Sigmoid colon (tissue), 6 donors: ENCODE measurements at regions not wholly inside any gene's neighbourhood (a gene's known extent, or its start where the extent isn't known, plus 50 kb on each side); places are given as distances from the start of the nearest gene placed in this dataset.

ENCODE experiments used
- DNase-seq: peaks from one replicate; pipeline ENCODE4 v3.0.0-alpha.2; 2019
- H3K27ac ChIP-seq, 4 donors: fragments of 200-600 bp; sonication (generic); one replicate each; pipeline ENCODE4 v1.5.1; 2016 to 2019; ENCODE audit warnings: mild to moderate bottlenecking in 1 of 4
- H3K27me3 ChIP-seq, 3 donors: fragments of 200-600 bp; sonication (generic); one replicate each; pipeline ENCODE4 v1.5.1; 2019; ENCODE audit warnings: mild to moderate bottlenecking in 1 of 3
- H3K36me3 ChIP-seq, 4 donors: fragments of 200-600 bp; sonication (generic); one replicate each; pipeline ENCODE4 v1.5.1; 2016 to 2019
- H3K4me1 ChIP-seq, 4 donors: fragments of 200-600 bp; sonication (generic); one replicate each; pipeline ENCODE4 v1.5.1; 2017 to 2019
- H3K4me3 ChIP-seq, 4 donors: fragments of 200-600 bp; sonication (generic); one replicate each; pipeline ENCODE4 v1.5.1; 2017 to 2019; ENCODE audit warnings: mild to moderate bottlenecking in 2 of 4, moderate library complexity in 1 of 4
- H3K9me3 ChIP-seq, 4 donors: fragments of 200-600 bp in 3 of 4; sonication (generic) in 3 of 4; one replicate each; pipeline versions ENCODE4 v1.5.1 to v1.6.1; 2013 to 2019
- CTCF ChIP-seq, 4 experiments: fragments of 450-650 bp in 3 of 4; fragments of 200-600 bp in 1 of 4; IDR thresholded peaks; one replicate each; pipeline ENCODE4 v1.5.1; 2016 to 2019; ENCODE audit warnings: antibody characterized with exemption in 4 of 4, mild to moderate bottlenecking in 3 of 4, moderate library complexity in 2 of 4
- EP300 ChIP-seq, 4 donors: sonication (generic); formaldehyde crosslinking; IDR thresholded peaks; one replicate each; pipeline ENCODE4 v1.6.1; 2017; ENCODE audit warnings: antibody characterized with exemption in 4 of 4
- POLR2A ChIP-seq, 2 donors: fragments of 450-650 bp; IDR thresholded peaks; one replicate each; pipeline ENCODE4 v1.6.1; 2016; ENCODE audit warnings: antibody characterized with exemption in 2 of 2, mild to moderate bottlenecking in 2 of 2, moderate library complexity in 2 of 2
- POLR2AphosphoS5 ChIP-seq, 4 donors: sonication (generic); formaldehyde crosslinking; IDR thresholded peaks; one replicate each; pipeline ENCODE4 v1.6.1; 2017; ENCODE audit warnings: antibody characterized with exemption in 4 of 4
- WGBS, 2 donors: extraction: QIAGEN DNeasy Blood & Tissue Kit; methylation state at CpG; one replicate each; pipeline ENCODE4 v1.1.7; 2013; 5-methylcytosine and 5-hydroxymethylcytosine counted together
- intact Hi-C: fragments of 100-400 bp; cut with DNase I; formaldehyde crosslinking; loops from one replicate; pipeline ENCODE4 v1.15.1; 2023
- donor health status: healthy with polysubstance abuse.
- donor health status: healthy.

DNA sequence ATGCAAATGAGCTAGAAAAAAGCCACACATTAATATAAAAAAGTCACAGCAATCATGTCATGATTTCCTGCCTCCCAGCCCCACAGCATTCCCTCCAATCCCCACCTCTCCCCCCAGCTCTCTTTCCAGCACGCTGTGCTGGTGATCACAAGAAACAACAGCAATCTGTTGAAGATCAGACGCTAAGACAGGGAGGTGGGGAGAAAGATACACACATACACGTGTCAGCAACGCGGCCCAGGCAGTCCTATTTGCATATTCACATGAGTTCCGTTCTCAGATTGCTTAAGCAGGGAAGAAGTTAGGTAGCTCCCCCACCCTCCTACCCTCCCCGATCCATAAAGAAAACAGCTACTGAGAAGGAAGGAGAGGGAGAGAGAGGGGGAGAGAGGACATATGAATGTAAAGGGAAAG is 405.5 kb upstream of the PSMD7 start:
- WGBS, 2 donors = 0 to 1% methylated on average over 7 of the region's 7 CpGs
- Histone ChIP-seq H3K27me3 (peaks cover 0 to 19% (median 0%) of the 10 kb centered on the region in 3 donors), H3K27ac (peak overlapping the region in 2 of 4 donors; percentile 17 to 22), H3K4me1 (peaks cover 0 to 8% (median 0%) of the 10 kb centered on the region in 4 donors), H3K36me3 (no peaks in the 10 kb centered on the region), H3K4me3 (peak overlapping the region in 3 of 4 donors; percentile 17 to 25 (median 24)), H3K9me3 (no peaks in the 10 kb centered on the region)
- no peak for TF ChIP-seq POLR2A (IDR thresholded peaks at IDR 0.05)
- no peak for TF ChIP-seq EP300 (IDR thresholded peaks at IDR 0.05)
- no peak for TF ChIP-seq CTCF (IDR thresholded peaks at IDR 0.05)
- TF ChIP-seq POLR2AphosphoS5 (IDR thresholded peaks at IDR 0.05) = peak in 1 of 4 donors; percentile 25
- peak; percentile 74 for DNase-seq
- intact Hi-C loops = no loop called here

DNA sequence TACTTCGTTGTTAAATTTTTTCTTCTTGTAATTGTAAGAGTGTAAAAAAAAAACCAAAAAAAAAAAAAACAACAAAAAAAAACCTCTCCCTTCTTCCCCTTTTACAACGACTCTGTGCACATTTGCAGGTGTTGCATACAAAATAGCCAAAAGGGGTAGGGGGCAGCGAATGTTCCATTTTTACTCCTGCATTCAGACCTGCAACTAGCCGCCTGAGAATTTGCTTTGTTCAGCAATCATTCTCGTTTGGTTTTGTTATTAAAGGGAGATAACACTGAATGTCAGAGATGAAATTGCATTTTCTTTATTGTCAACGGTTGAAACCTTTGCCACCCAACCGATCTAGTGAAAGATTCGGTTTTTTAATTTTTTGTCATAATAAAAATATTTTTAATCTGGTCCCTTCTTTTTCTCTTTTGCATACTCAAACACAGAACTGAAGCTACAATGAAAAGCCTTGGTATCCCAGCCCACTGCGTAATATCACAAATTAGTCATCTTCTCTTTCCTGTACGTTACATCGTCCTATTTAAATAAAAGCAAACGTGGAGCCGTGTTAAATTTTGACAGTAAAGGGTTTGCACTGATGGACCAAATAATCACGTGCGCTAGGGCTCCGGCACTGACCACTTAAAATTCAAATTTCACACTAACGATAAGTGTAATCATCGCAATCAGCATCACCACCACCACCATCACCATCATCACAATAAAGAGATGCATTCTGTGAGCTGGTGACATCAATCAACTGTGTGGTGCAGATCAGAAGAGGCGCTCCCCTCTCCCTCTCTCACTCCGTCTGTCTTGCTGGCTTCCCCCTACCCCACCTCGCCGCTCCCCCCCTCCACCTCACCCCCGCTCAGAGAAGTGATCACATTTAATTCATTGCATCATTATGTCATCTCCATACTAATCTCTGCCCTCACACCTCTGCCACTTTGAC is 406.2 kb upstream of the PSMD7 start:
- peak overlapping the region in 2 of 4 donors; percentile 17 to 24 for H3K4me3 ChIP-seq
- TF ChIP-seq POLR2A (IDR thresholded peaks at IDR 0.05) (no peak), POLR2AphosphoS5 (IDR thresholded peaks at IDR 0.05) (no peak), EP300 (IDR thresholded peaks at IDR 0.05) (no peak), CTCF (IDR thresholded peaks at IDR 0.05) (no peak)
- DNase-seq = no peak
- H3K36me3 ChIP-seq = no peaks in the 10 kb centered on the region
- H3K9me3 ChIP-seq = no peaks in the 10 kb centered on the region
- peak overlapping the region in 2 of 4 donors; percentile 11 to 22 for H3K27ac ChIP-seq
- H3K27me3 ChIP-seq = peaks cover 0 to 19% (median 0%) of the 10 kb centered on the region in 3 donors
- intact Hi-C loops = no loop called here
- H3K4me1 ChIP-seq = peaks cover 0 to 8% (median 0%) of the 10 kb centered on the region in 4 donors
- 19 to 25% methylated on average over 23 of the region's 23 CpGs for WGBS, 2 donors

- H3K4me3 ChIP-seq = no peak overlapping the region
- intact Hi-C loops = no loop called here
- H3K9me3 ChIP-seq = no peaks in the 10 kb centered on the region
- H3K4me1 ChIP-seq = peaks cover 0 to 8% (median 0%) of the 10 kb centered on the region in 4 donors
- peak overlapping the region in 1 of 4 donors; percentile 44 for H3K27ac ChIP-seq
- peak; percentile 69 for DNase-seq
- 64 to 67% methylated on average over 13 of the region's 13 CpGs for WGBS, 2 donors
- TF ChIP-seq POLR2A (IDR thresholded peaks at IDR 0.05) = no peak
- peak in 1 of 4 donors; percentile 44 for TF ChIP-seq POLR2AphosphoS5 (IDR thresholded peaks at IDR 0.05)
- H3K27me3 ChIP-seq = peaks cover 0 to 19% (median 0%) of the 10 kb centered on the region in 3 donors
- no peaks in the 10 kb centered on the region for H3K36me3 ChIP-seq
Measured at GRCh38 chr16:73888840-73889490, 407.6 kb upstream of the PSMD7 start.

- no peak overlapping the region for H3K4me3 ChIP-seq
- no peaks in the 10 kb centered on the region for H3K36me3 ChIP-seq
- no peak for TF ChIP-seq POLR2A (IDR thresholded peaks at IDR 0.05)
- TF ChIP-seq POLR2AphosphoS5 (IDR thresholded peaks at IDR 0.05) = no peak
- TF ChIP-seq EP300 (IDR thresholded peaks at IDR 0.05) = no peak
- TF ChIP-seq CTCF (IDR thresholded peaks at IDR 0.05) = no peak
- intact Hi-C loops = no loop called here
- H3K4me1 ChIP-seq = peaks cover 0 to 8% (median 0%) of the 10 kb centered on the region in 4 donors
- H3K9me3 ChIP-seq = no peaks in the 10 kb centered on the region
- 40 to 43% methylated on average over 8 of the region's 8 CpGs for WGBS, 2 donors
- DNase-seq = no peak
- H3K27me3 ChIP-seq = peaks cover 0 to 19% (median 0%) of the 10 kb centered on the region in 3 donors
- no peak overlapping the region for H3K27ac ChIP-seq
Measured at GRCh38 chr16:73887911-73888310, 408.7 kb upstream of the PSMD7 start.

DNA sequence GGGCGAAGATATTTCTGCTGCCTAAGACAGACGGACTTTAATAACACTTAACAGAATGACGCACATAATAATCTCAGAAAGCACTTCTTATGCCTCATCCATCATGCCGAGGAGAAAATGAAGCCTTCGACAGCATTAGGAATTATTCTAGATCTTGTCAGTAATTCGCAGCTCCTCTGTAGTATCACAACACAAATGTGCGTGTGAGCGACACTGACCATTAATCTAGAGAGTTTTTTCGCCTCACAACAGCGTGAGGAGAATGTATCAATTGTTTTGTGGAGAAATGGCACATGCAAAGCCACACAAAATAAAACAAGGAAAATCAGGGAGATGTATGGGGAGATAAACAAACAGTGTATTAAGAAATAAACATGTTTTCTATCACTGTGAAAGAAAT is 410.2 kb upstream of the PSMD7 start:
- Histone ChIP-seq H3K4me1 (peaks cover 0 to 8% (median 0%) of the 10 kb centered on the region in 4 donors), H3K4me3 (no peak overlapping the region), H3K27ac (no peak overlapping the region), H3K27me3 (peaks cover 0 to 19% (median 0%) of the 10 kb centered on the region in 3 donors), H3K9me3 (no peaks in the 10 kb centered on the region), H3K36me3 (no peaks in the 10 kb centered on the region)
- DNase-seq = no peak
- intact Hi-C loops = no loop called here
- 89 to 90% methylated on average over 10 of the region's 10 CpGs for WGBS, 2 donors
- TF ChIP-seq POLR2AphosphoS5 (IDR thresholded peaks at IDR 0.05) (no peak), CTCF (IDR thresholded peaks at IDR 0.05) (no peak), POLR2A (IDR thresholded peaks at IDR 0.05) (no peak)
